ENCODE measurements at regions not wholly inside any gene's neighbourhood (a gene's known extent, or its start where the extent isn't known, plus 50 kb on each side); places are given as distances from the start of the nearest gene placed in this dataset.

DNA sequence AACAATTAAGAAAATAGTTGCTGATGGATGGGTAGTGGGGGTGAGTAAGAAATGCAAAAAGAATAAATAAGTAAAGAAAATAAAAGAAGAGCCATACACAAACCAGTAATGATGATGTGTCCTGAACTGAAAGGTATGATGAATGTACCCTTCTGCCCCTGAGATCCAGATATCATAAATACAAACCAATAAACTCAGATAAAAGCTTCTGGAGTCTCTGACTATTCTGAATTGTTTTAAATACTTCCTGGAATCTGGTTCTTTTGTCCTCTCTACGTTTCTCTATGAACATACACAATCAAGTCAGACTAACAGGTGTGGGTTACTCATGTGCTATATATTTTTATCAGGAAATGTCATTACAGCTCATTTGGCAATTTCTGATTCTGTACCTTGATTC lies 153.4 kb downstream of the PPP1R2C start:
- DNase-seq, result no peak

DNA sequence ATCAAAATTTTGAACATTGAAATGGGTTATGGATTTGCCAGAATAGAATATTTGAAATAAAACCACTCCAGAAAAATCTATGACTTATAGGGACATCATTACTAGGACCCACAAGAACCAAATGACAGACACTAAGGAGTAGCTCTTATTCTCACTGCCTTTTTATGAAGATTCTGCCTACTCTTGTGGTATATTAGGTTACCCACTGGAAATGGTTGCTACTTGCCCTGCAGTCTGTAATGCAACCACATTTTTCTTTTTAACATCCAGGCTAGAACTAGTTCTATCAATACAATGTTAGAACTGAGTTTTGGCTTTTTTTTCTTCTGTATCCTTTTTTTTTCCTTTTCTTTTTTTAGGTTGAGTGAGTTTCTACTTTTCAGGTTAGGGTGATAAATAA lies 158.9 kb downstream of the PPP1R2C start:
- no peak for DNase-seq

GRCh38 chrX:42616981-42617380 lies 161.0 kb downstream of the PPP1R2C start:
- no peak for DNase-seq

GRCh38 chrX:42615161-42615563 lies 162.8 kb downstream of the PPP1R2C start:
- no peak for DNase-seq

GRCh38 chrX:42606591-42606990 lies 171.4 kb downstream of the PPP1R2C start:
- DNase-seq, result no peak

DNA sequence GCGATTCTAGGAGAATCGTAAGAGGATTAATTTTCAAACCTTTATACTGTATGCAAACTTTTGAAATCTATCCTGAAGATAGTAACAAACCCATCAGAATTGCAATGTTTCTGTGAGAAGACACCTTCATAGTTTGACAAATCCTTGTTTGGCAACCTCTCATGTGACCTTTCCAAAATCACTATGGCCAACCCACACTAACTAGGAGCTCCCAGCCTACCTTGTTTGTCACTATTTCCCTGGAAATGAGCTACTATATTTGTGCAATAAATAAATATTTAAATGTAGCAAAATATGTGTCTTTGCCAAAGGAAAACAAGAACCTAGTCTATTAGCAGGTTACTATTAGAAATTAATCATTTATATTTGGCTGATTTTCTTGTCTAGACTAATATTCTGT lies 173.7 kb downstream of the PPP1R2C start:
- no peak for DNase-seq

GRCh38 chrX:42603016-42603415 lies 174.9 kb downstream of the PPP1R2C start:
- DNase-seq, result no peak

DNA sequence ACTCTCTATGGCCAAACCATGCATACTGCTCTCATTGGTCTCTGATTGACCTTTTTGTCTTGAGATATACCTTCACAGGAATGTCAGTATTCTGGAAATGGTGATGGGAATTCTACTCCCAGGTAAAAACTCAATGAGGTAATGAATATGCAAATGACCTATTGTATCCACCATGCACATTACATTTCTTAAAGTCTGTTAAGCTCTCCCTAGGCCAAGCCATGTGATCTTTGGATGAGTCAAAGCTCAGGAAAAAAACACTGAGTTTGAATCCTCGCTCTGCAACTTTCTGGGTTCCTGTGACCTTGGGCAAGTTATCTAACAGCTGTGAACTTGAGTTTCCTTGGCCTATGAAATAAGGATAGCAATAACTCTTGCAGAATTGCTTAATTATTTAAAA lies 175.4 kb downstream of the PPP1R2C start:
- DNase-seq, result no peak

DNA sequence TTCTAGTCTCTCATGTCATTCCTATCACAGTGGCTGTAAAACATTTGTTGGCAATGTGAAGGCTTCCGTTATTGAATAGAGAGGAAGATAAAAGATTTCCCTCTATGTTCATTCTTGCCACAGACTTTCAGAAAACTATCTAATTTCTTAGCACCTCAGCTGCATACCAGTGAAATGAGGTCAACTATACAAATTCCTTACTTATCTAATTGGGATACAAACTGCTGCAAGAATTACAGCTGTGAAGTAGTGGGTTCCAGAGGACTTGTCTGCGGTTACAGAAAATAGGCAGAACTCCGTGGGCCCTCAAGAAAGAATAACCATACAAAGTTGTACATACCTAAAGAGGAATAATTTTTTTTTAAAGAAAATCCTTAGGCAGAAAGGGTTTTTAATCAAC lies 175.8 kb downstream of the PPP1R2C start:
- DNase-seq, result no peak

- DNase-seq, result no peak
Measured at GRCh38 chrX:42597481-42597880, 180.5 kb downstream of the PPP1R2C start.

DNA sequence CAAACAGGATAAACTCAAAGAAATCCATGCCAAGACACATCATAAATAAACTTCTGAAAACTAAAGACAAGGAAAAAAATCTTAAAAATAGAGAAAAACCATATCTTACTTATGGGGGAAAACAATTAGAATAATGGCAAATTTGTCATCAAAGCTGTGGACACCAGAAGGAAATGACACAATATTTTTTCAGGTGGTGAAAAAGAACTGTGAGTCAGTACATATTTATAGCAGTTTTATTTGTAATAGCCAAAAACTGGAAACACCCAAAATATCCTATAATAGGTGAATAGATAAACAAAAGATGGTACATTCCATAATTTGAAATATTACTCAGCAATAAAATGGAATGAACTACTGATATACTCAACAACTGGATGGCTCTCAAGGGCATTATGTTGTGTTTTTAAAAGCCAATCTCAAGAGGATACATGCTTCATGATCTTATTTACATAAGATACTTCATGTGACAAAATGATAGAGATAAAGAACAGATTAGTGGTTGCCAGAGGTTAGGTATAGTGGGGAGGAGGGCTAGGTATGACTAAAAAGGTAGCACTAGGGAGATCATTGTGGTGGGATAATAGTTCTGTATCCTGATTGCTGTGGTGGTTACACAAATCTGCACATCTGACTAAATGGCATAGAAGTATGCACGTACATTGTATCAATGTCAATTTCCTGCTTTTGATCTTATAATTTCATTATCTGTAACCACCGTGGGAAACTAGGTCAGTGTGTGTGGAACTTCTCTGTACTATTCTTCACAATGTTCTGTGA lies 191.9 kb downstream of the PPP1R2C start:
- DNase-seq, result no peak

DNA sequence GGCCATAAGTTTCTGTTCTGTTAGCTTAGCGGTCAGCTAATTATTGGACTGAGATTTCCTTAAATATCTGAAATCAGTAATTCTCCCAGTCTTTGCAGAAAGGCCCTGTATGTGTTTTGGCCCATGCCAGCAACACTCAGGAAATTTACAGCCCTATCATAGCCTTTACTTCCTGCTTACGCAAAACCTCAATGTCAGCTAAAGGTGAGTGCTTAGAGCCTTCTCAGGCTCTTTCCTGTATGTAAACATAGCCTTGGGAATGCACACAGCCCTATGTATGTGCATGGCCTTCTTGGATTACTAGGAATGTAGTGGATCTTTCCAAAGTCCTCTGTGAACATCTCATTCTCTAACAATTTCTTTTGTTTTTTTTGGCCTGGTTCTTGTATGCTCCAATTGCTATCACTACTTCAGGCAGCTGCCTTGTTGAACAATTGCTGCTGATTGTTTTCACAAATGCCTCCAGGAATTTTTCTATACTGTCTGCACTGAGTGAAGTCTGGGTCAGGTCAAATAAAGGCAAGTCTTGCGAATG lies 200.0 kb downstream of the PPP1R2C start:
- DNase-seq, result no peak

- DNase-seq, result peak in 2 of 58 donors; percentile 1 to 9
Measured at GRCh38 chrX:42567268-42567667, 210.7 kb downstream of the PPP1R2C start.

DNA sequence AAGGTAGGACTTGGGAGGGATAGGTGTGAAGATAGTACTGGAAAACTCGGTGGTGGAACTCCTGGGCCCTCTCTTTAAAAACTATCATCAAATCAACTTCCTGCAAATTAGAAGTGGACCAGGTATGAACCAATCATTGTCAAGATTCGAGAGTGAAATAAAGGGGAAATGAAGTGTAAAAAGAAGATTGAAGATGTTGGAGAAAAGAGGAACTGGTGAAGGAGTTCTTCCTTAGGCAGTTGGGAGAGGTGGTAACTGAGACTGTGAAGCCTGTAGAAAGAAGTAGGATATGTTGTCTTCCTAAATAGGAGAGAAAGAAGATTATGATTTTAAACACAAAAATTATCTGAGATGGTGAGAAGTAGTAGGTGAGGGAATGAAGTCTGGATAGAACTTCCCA lies 212.2 kb downstream of the PPP1R2C start:
- no peak for DNase-seq

GRCh38 chrX:42546800-42547199 lies 231.2 kb downstream of the PPP1R2C start:
- no peak for DNase-seq

DNA sequence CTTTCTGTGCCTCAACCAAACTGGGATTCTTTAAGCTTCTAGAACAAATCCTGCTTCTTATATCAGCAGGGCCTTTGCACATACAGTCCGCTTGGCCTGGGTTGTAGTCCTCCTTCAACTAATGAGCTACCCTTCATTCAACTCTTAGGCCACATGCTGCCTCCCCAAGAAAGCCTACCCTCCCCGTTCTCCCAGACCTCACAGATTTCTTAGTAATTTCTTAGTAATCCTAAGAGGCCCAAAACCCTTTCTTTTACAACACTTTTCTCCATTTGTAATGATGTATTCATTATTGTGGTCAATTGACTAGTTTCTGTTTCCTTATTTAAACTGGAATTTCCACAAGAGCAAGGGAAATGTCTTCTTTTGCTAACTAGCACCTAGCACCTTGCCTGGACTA lies 233.1 kb downstream of the PPP1R2C start:
- DNase-seq, result no peak

DNA sequence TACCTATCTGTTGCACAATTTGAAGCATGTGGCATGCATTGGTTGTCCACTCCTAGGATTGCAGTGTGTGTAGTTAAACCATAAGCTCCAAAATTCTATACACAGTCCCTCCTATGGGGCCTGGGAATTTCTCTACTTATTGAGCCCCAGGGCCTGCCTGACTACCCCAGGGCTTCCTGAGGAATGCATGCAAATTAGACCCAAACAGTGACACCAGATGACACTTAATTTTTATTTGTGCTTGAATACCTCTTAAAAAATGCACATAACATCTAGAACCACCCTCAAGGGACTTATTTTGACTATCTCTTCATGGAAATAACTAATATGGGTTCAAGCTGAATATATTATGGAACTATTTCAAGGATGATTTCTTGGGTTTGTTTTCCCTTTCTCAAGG lies 236.4 kb downstream of the PPP1R2C start:
- no peak for DNase-seq

GRCh38 chrX:42540146-42540545 lies 237.8 kb downstream of the PPP1R2C start:
- DNase-seq, result no peak

- DNase-seq, result no peak
Measured at GRCh38 chrX:42538405-42538804, 239.6 kb downstream of the PPP1R2C start.

DNA sequence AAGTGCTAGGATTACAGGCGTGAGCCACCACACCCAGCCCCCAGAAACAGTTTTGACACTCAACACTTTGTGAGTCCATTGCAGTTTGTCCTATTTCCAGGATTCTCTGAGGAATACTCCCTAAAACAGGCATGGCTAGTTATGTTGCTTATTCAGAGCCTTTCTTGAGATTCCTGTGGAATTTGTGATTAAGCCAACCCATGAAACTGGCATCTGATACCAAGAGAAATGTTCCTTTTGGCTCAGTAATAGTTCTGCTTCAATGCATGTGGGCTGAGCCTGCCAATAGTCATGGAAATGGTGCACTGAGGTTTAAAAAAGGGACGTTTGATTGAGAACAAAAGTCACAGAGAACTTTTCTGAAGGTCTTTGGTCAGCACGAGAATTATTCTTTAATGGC lies 241.7 kb downstream of the PPP1R2C start:
- DNase-seq, result no peak

DNA sequence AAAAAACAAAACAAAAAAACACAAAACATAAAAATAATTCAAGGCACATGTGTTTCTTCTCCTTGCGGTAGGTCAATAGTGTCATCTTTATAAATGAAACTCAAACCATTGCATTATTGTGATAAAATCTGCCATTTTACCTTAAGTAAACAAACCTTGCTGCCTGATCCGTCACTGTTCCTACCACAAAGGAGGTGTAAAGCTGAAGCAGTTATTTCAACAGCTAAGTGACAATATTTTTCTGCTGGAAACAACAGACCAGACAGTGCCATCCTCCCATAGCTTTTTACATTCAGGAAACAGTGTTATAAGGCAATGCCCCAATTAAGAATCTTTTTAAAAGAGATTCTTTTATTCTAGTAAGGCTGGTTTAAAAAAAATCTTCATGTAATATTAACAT lies 242.7 kb downstream of the PPP1R2C start:
- DNase-seq, result no peak

GRCh38 chrX:42533761-42534160 lies 244.2 kb downstream of the PPP1R2C start:
- no peak for DNase-seq

GRCh38 chrX:42531441-42531840 lies 246.5 kb downstream of the PPP1R2C start:
- DNase-seq, result no peak

- no peak for DNase-seq
Measured at GRCh38 chrX:42530027-42530426, 247.9 kb downstream of the PPP1R2C start.

All from anterior cingulate cortex (tissue), 58 donors.